D721Med (cell line): ENCODE measurements at regions not wholly inside any gene's neighbourhood (a gene's known extent, or its start where the extent isn't known, plus 50 kb on each side); places are given as distances from the start of the nearest gene placed in this dataset.

ENCODE experiments used
- DNase-seq: peaks from one replicate; pipeline ENCODE4 v3.0.0; 2011; ENCODE audit warnings: low spot score; ENCODE audit not compliant: insufficient read length
- FAIRE-seq: peaks from 2 replicates; lab custom pipeline; 2011; peaks lifted over from hg19 to GRCh38; lab: Jason Lieb, UNC
- CTCF ChIP-seq: IDR thresholded peaks from 2 replicates; pipeline ENCODE4 v1.5.1; 2012; ENCODE audit warnings: mild to moderate bottlenecking, control low read depth; ENCODE audit not compliant: insufficient read depth; ENCODE audit errors: missing control alignments

GRCh38 chr18:25422230-25422629, 70.3 kb upstream of the ZNF521 start:
- no peak for TF ChIP-seq CTCF
- DNase-seq (no peak), FAIRE-seq (no peak)

- TF ChIP-seq CTCF = no peak
- DNase-seq (no peak), FAIRE-seq (no peak)
Observed at GRCh38 chr18:25420077-25420825, 68.3 kb upstream of the ZNF521 start.

DNA sequence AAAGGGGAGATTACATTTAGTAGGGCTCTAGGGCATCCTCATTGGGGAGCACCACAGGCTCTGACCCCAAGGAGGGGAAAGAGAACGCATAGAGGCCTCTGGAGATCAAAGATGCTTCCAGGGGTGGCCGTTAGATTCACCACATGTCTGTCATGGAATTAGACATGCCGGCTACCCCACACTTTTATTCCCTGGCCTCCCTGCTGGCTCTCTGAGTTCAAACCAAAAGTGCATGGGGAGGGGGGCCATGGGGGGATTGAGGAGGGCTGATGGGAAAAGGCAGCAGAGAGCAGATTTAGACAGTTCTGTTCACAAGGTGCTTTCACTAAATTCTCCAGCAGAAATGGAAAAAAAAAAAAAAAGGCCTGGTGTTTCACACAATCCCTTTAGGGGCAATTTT, 64.4 kb upstream of the ZNF521 start:
- DNase-seq = no peak
- no peak for TF ChIP-seq CTCF
- no peak for FAIRE-seq

DNA sequence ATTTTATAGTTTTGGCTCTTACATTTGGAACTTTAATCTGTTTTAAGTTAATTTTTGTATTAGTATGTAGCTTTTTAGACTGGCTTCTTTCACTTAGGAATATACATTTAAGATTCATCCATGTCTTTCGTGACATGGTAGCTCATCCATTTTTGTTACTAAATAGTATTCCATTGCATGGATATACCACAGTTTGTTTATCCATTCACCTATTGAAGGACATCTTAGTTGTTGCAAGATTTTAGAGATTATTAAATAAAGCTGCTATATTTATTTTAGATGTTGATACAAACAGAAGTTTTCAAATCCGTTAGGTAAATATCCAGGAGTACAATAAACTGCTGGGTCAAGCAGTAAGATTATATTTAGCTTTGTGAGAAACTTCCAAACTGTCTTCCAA, 58.0 kb upstream of the ZNF521 start:
- FAIRE-seq (no peak), DNase-seq (no peak)
- TF ChIP-seq CTCF = no peak

DNA sequence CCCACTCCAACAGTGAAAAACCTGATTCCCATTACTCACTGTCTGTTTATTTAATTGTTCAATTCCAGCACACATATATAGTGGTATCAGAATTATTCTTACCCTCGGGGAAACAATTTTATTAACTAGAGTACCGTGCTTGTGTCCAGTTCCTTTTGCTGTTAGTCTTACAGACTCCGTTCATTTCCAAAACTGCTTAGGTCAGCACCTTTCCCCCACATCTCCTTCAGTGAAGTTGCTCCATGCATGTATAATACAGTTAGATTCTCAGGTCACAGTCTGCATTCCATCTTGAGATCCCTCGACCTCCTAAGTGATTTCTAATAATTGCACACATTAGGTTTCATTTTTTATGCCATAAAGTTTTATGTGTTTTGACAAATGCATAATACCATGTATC, 56.3 kb upstream of the ZNF521 start:
- TF ChIP-seq CTCF = no peak
- no peak for FAIRE-seq
- no peak for DNase-seq
